ENCODE measurements at regions not wholly inside any gene's neighbourhood (a gene's known extent, or its start where the extent isn't known, plus 50 kb on each side); places are given as distances from the start of the nearest gene placed in this dataset.
"Not testable (repeated sequence)": the region's sequence is repeated elsewhere in the genome, so short reads cannot be mapped to it uniquely, and the experiment has no call there.

DNA sequence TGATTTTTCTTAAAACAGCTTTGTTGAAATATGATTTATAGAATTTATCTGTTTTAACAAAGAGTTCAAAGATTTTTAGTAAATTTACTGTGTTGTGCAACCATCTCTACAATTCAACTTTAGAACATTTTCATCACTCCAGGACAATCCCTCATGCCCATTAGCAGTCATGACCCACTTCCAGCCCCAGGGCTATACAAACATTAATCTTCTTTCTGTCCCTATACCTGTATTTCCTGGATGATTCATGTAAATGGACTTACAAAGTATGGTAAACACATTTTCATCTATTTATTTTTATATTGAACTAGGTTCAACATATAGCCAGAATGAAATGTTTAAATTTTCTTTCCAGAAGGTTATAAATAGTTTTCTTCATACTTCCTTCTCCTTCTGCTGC, 127.8 kb upstream of the CCDC180 start:
- no peaks in the 10 kb centered on the region for H3K9me3 ChIP-seq (ENCODE audit: control insufficient read depth in 1 of 2, insufficient read depth in 1 of 2, low read length in 2 of 2)
- ATAC-seq (ENCODE audit: poor library complexity) (no peak), DNase-seq (no peak)
- H3K27ac ChIP-seq (ENCODE audit: low read depth in 1 of 2, low read length in 2 of 2): no peak overlapping the region
- Mint-ChIP-seq H3K27ac (no peak overlapping the region), H3K4me3 (no peak overlapping the region), H3K9me3 (no peaks in the 10 kb centered on the region), H3K4me1 (ENCODE audit: low read depth) (no peaks in the 10 kb centered on the region), H3K27me3 (no peaks in the 10 kb centered on the region), H3K36me3 (ENCODE audit: low read depth) (no peaks in the 10 kb centered on the region)
- ChIA-PET POLR2A (no interaction called here), CTCF (no interaction called here)
- H3K4me3 ChIP-seq (ENCODE audit: low read length): no peak overlapping the region
- no peaks in the 10 kb centered on the region for H3K36me3 ChIP-seq (ENCODE audit: insufficient read depth, low read length)
- no peaks in the 10 kb centered on the region for H3K4me1 ChIP-seq (ENCODE audit: insufficient read depth, low read length)
- intact Hi-C loops (cut with DNase I, micrococcal nuclease): no loop called here
- TF ChIP-seq, protein P1, sequence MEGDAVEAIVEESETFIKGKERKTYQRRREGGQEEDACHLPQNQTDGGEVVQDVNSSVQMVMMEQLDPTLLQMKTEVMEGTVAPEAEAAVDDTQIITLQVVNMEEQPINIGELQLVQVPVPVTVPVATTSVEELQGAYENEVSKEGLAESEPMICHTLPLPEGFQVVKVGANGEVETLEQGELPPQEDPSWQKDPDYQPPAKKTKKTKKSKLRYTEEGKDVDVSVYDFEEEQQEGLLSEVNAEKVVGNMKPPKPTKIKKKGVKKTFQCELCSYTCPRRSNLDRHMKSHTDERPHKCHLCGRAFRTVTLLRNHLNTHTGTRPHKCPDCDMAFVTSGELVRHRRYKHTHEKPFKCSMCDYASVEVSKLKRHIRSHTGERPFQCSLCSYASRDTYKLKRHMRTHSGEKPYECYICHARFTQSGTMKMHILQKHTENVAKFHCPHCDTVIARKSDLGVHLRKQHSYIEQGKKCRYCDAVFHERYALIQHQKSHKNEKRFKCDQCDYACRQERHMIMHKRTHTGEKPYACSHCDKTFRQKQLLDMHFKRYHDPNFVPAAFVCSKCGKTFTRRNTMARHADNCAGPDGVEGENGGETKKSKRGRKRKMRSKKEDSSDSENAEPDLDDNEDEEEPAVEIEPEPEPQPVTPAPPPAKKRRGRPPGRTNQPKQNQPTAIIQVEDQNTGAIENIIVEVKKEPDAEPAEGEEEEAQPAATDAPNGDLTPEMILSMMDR (IDR thresholded peaks at IDR 0.05): no peak
- no peaks in the 10 kb centered on the region for H3K27me3 ChIP-seq (ENCODE audit: control insufficient read depth in 1 of 2, insufficient read depth in 2 of 2, low read length in 2 of 2)

DNA sequence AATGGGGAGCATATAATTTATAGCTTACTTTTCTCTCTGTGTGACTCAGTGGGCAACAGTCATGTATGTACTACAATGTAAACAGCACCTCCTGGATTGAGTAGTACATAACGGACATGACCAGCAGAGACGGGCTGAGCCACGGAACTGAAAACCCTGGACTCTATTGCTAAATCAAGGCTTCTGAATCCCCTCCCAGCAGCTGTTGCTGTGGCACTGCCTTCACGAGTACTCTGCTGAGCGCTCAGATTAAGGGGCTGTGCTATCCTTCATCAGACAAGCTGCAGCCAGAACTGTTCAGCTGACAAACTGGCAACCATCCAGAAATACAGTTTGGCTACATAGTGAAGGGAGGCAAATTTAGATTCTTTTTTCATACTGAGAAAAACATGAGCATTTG, 131.3 kb upstream of the CCDC180 start:
- CTCF ChIA-PET: no interaction called here
- Histone ChIP-seq H3K4me3 (ENCODE audit: low read length) (no peak overlapping the region), H3K36me3 (ENCODE audit: insufficient read depth, low read length) (no peaks in the 10 kb centered on the region), H3K9me3 (ENCODE audit: control insufficient read depth in 1 of 2, insufficient read depth in 1 of 2, low read length in 2 of 2) (no peaks in the 10 kb centered on the region), H3K27me3 (ENCODE audit: control insufficient read depth in 1 of 2, insufficient read depth in 2 of 2, low read length in 2 of 2) (no peaks in the 10 kb centered on the region), H3K4me1 (ENCODE audit: insufficient read depth, low read length) (no peaks in the 10 kb centered on the region), H3K27ac (ENCODE audit: low read depth in 1 of 2, low read length in 2 of 2) (no peak overlapping the region)
- Mint-ChIP-seq H3K4me1 (ENCODE audit: low read depth) (no peaks in the 10 kb centered on the region), H3K4me3 (no peak overlapping the region), H3K36me3 (ENCODE audit: low read depth) (no peaks in the 10 kb centered on the region), H3K27ac (no peak overlapping the region), H3K27me3 (no peaks in the 10 kb centered on the region), H3K9me3 (no peaks in the 10 kb centered on the region)
- DNase-seq (no peak), ATAC-seq (ENCODE audit: poor library complexity) (no peak)
- TF ChIP-seq, protein P1 (IDR thresholded peaks at IDR 0.05): no peak
- intact Hi-C loops (cut with DNase I, micrococcal nuclease): no loop called here
- POLR2A ChIA-PET: no interaction called here

DNA sequence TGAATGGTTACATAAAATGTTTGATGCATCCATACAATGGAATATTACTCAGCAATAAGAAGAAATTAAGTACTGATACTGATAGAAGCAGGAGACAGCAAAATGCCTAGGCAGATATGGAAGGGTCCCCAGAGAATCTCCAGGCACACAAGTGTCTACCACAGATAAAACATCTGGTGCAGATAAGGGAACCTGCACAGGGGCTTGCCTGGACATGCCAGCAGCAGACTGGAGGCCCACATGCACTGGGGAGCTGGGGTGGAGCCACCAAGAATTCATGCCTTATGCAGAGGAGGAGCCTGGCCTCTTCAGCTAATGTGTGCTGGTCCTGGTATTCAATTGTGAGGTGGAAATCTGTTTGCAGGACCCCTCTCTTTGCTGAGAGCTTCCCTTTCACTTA, 129.2 kb upstream of the CTSV start:
- H3K36me3 Mint-ChIP-seq (ENCODE audit: low read depth); H3K4me1 ChIP-seq (ENCODE audit: insufficient read depth, low read length); H3K4me3 ChIP-seq (ENCODE audit: low read length); H3K36me3 ChIP-seq (ENCODE audit: insufficient read depth, low read length); H3K27ac Mint-ChIP-seq; H3K9me3 Mint-ChIP-seq; H3K4me3 Mint-ChIP-seq; POLR2A ChIA-PET; CTCF ChIA-PET; H3K9me3 ChIP-seq (ENCODE audit: control insufficient read depth in 1 of 2, insufficient read depth in 1 of 2, low read length in 2 of 2); H3K27me3 Mint-ChIP-seq; H3K27me3 ChIP-seq (ENCODE audit: control insufficient read depth in 1 of 2, insufficient read depth in 2 of 2, low read length in 2 of 2); H3K4me1 Mint-ChIP-seq (ENCODE audit: low read depth); ATAC-seq (ENCODE audit: poor library complexity); intact Hi-C loops (cut with DNase I, micrococcal nuclease); H3K27ac ChIP-seq (ENCODE audit: low read depth in 1 of 2, low read length in 2 of 2); DNase-seq: not testable (repeated sequence)

DNA sequence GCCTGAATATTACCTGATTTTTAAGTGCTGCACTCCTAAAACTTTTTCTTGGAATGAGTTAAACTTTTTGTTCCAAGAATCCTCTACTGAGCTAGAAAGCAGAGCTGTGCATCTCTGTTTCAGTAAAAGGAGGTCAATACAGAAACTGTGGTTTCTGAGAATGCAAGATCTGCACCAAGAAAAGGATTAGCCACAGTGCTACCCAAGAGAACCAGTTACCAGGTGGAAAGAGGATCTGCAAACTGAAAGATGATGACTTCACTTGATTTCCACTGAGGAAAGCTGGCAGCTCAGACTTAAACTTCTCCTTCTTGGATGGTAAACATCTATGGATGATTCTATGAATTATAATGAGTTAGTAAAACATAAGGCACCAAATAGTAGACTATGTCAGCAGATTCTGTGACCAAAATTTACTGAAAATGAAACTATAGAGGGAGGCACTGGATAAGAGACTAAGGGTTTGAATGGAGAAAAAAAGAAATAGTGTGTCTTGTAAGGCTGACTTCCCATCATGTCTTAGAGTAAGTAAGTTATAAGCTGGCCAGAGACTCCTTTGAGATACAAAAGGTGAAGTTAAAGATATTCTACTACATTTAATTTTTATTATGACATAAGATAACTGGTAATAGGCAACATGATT, 127.7 kb upstream of the CTSV start:
- H3K9me3 ChIP-seq (ENCODE audit: control insufficient read depth in 1 of 2, insufficient read depth in 1 of 2, low read length in 2 of 2); H3K4me3 ChIP-seq (ENCODE audit: low read length); H3K27ac Mint-ChIP-seq; DNase-seq; H3K27me3 ChIP-seq (ENCODE audit: control insufficient read depth in 1 of 2, insufficient read depth in 2 of 2, low read length in 2 of 2); POLR2A ChIA-PET; ATAC-seq (ENCODE audit: poor library complexity); H3K4me3 Mint-ChIP-seq; H3K9me3 Mint-ChIP-seq; H3K36me3 Mint-ChIP-seq (ENCODE audit: low read depth); H3K4me1 ChIP-seq (ENCODE audit: insufficient read depth, low read length); H3K27me3 Mint-ChIP-seq; H3K36me3 ChIP-seq (ENCODE audit: insufficient read depth, low read length); H3K4me1 Mint-ChIP-seq (ENCODE audit: low read depth); CTCF ChIA-PET; intact Hi-C loops (cut with DNase I, micrococcal nuclease); H3K27ac ChIP-seq (ENCODE audit: low read depth in 1 of 2, low read length in 2 of 2): not testable (repeated sequence)
